Activated T-helper 17 cell treated with anti-CD3 and anti-CD28 coated beads, Interleukin-2, amount 50 U/mL, for 72 hours (primary cell): ENCODE measurements at regions not wholly inside any gene's neighbourhood (a gene's known extent, or its start where the extent isn't known, plus 50 kb on each side); places are given as distances from the start of the nearest gene placed in this dataset.
A peak's percentile ranks its signal among the peaks of the same experiment; 100 is the strongest.

Source experiments
- ATAC-seq: fragments of 150-1000 bp; cut with Tn5 transposase; replicated peaks from 2 replicates; pipeline ENCODE4 v1.10.0; 2021; ENCODE audit warnings: mild to moderate bottlenecking, moderate library complexity
- H3K27ac Mint-ChIP-seq: one replicate; pipeline ENCODE4 v1.8.0; 2022; ENCODE audit warnings: mixed read lengths
- H3K27me3 Mint-ChIP-seq: one replicate; pipeline ENCODE4 v1.8.0; 2022; ENCODE audit warnings: mixed read lengths
- H3K36me3 Mint-ChIP-seq: one replicate; pipeline ENCODE4 v1.8.0; 2022; ENCODE audit warnings: low read depth, mild to moderate bottlenecking, mixed read lengths
- H3K4me1 Mint-ChIP-seq: one replicate; pipeline ENCODE4 v1.8.0; 2022; ENCODE audit warnings: mixed read lengths
- H3K4me3 Mint-ChIP-seq: one replicate; pipeline ENCODE4 v1.8.0; 2022; ENCODE audit warnings: mild to moderate bottlenecking, mixed read lengths
- H3K9me3 Mint-ChIP-seq: one replicate; pipeline ENCODE4 v1.8.0; 2022; ENCODE audit warnings: mixed read lengths

GRCh38 chr3:14289590-14290461 lies 111.2 kb downstream of the LSM3 start:
- no peaks in the 10 kb centered on the region for H3K36me3 Mint-ChIP-seq
- no peak overlapping the region for H3K27ac Mint-ChIP-seq
- H3K4me3 Mint-ChIP-seq, result no peak overlapping the region
- H3K4me1 Mint-ChIP-seq, result no peaks in the 10 kb centered on the region
- H3K9me3 Mint-ChIP-seq, result no peaks in the 10 kb centered on the region
- ATAC-seq, result no peak
- H3K27me3 Mint-ChIP-seq, result peaks cover 3% of the 10 kb centered on the region

GRCh38 chr3:14290631-14291385 lies 111.6 kb upstream of the SLC6A6 start:
- H3K4me1 Mint-ChIP-seq, result no peaks in the 10 kb centered on the region

GRCh38 chr3:14295037-14295436 lies 107.4 kb upstream of the SLC6A6 start:
- no peak overlapping the region for H3K4me3 Mint-ChIP-seq
- ATAC-seq, result no peak
- no peaks in the 10 kb centered on the region for H3K9me3 Mint-ChIP-seq
- H3K36me3 Mint-ChIP-seq, result no peaks in the 10 kb centered on the region
- no peak overlapping the region for H3K27ac Mint-ChIP-seq
- H3K27me3 Mint-ChIP-seq, result peaks cover 8% of the 10 kb centered on the region
- no peaks in the 10 kb centered on the region for H3K4me1 Mint-ChIP-seq

More at GRCh38 chr3:14290631-14291385, 111.6 kb upstream of the SLC6A6 start:
- Mint-ChIP-seq H3K27ac (no peak overlapping the region), H3K4me3 (no peak overlapping the region), H3K9me3 (no peaks in the 10 kb centered on the region), H3K27me3 (peaks cover 3% of the 10 kb centered on the region), H3K36me3 (no peaks in the 10 kb centered on the region)
- ATAC-seq, result no peak

DNA sequence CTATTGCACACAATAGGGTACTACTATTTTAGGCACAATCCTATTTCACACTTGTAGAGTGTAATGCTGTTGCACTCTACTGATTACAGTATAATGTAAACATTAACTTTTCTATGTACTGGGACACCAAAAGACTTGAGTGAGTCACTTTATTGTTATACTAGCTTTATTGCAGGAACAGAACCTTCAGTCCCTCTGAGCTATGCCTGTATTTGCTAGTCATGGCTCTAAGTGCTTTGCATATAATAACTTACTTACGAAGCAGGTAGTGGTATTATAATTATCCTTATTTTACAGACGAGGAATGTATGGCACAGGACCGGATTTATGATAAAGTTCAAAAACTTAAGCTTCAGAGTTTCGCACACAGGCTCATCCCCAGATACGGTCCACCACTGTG lies 106.6 kb upstream of the SLC6A6 start:
- H3K9me3 Mint-ChIP-seq, result no peaks in the 10 kb centered on the region
- no peaks in the 10 kb centered on the region for H3K4me1 Mint-ChIP-seq
- ATAC-seq, result no peak
- no peak overlapping the region for H3K4me3 Mint-ChIP-seq
- H3K36me3 Mint-ChIP-seq, result no peaks in the 10 kb centered on the region
- peaks cover 8% of the 10 kb centered on the region for H3K27me3 Mint-ChIP-seq
- no peak overlapping the region for H3K27ac Mint-ChIP-seq

GRCh38 chr3:14297305-14297704 lies 105.1 kb upstream of the SLC6A6 start:
- Mint-ChIP-seq H3K36me3 (no peaks in the 10 kb centered on the region), H3K27ac (no peak overlapping the region), H3K27me3 (peaks cover 8% of the 10 kb centered on the region), H3K9me3 (no peaks in the 10 kb centered on the region), H3K4me3 (no peak overlapping the region), H3K4me1 (peaks cover under 1% of the 10 kb centered on the region)
- no peak for ATAC-seq

DNA sequence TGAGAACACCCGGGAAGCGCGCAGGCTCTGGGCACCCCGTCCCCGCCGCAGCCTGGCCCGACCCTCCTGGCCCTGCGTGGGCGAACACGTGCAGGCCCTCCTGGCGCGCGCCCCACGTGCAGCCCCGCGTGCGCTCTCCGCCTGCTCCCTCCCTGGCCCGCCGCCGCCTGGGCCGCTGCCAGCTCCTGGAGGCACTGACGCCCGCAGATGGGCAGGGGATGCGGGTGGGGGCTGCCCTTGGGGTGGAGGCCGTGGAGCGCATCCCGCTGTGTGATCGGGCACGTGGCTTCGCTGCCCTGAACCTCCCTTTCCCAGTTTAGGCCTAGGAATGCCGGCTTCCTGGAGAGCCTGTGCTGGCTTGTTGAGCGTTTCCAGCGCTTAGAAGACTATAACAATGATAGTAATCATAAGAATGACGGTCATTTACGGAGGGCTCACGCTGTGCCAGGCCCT lies 104.6 kb upstream of the SLC6A6 start:
- peaks cover 12% of the 10 kb centered on the region for H3K27me3 Mint-ChIP-seq
- no peaks in the 10 kb centered on the region for H3K9me3 Mint-ChIP-seq
- H3K36me3 Mint-ChIP-seq, result no peaks in the 10 kb centered on the region
- peaks cover 5% of the 10 kb centered on the region for H3K4me1 Mint-ChIP-seq
- ATAC-seq, result no peak
- H3K4me3 Mint-ChIP-seq, result no peak overlapping the region
- no peak overlapping the region for H3K27ac Mint-ChIP-seq

GRCh38 chr3:14298442-14298841 lies 104.0 kb upstream of the SLC6A6 start:
- Mint-ChIP-seq H3K4me1 (peaks cover 12% of the 10 kb centered on the region), H3K36me3 (no peaks in the 10 kb centered on the region), H3K9me3 (no peaks in the 10 kb centered on the region), H3K27me3 (peaks cover 12% of the 10 kb centered on the region), H3K4me3 (no peak overlapping the region), H3K27ac (no peak overlapping the region)
- ATAC-seq, result no peak

- H3K9me3 Mint-ChIP-seq, result no peaks in the 10 kb centered on the region
- H3K4me1 Mint-ChIP-seq, result peaks cover 15% of the 10 kb centered on the region
- no peak overlapping the region for H3K4me3 Mint-ChIP-seq
- no peak for ATAC-seq
- peaks cover 12% of the 10 kb centered on the region for H3K27me3 Mint-ChIP-seq
- no peaks in the 10 kb centered on the region for H3K36me3 Mint-ChIP-seq
- H3K27ac Mint-ChIP-seq, result no peak overlapping the region
Measured at GRCh38 chr3:14298991-14299555, 103.3 kb upstream of the SLC6A6 start.

- H3K27ac Mint-ChIP-seq, result no peak overlapping the region
- no peak overlapping the region for H3K4me3 Mint-ChIP-seq
- peaks cover 15% of the 10 kb centered on the region for H3K4me1 Mint-ChIP-seq
- H3K9me3 Mint-ChIP-seq, result no peaks in the 10 kb centered on the region
- no peaks in the 10 kb centered on the region for H3K36me3 Mint-ChIP-seq
- ATAC-seq, result no peak
- peaks cover 12% of the 10 kb centered on the region for H3K27me3 Mint-ChIP-seq
Measured at GRCh38 chr3:14299767-14300166, 102.6 kb upstream of the SLC6A6 start.

GRCh38 chr3:14300721-14301399 lies 101.5 kb upstream of the SLC6A6 start:
- peaks cover 12% of the 10 kb centered on the region for H3K27me3 Mint-ChIP-seq
- H3K4me3 Mint-ChIP-seq, result no peak overlapping the region
- no peak for ATAC-seq
- H3K4me1 Mint-ChIP-seq, result peaks cover 15% of the 10 kb centered on the region
- H3K9me3 Mint-ChIP-seq, result no peaks in the 10 kb centered on the region
- H3K27ac Mint-ChIP-seq, result no peak overlapping the region
- no peaks in the 10 kb centered on the region for H3K36me3 Mint-ChIP-seq

GRCh38 chr3:14301558-14301957 lies 100.8 kb upstream of the SLC6A6 start:
- peaks cover 7% of the 10 kb centered on the region for H3K27me3 Mint-ChIP-seq
- H3K9me3 Mint-ChIP-seq, result no peaks in the 10 kb centered on the region
- H3K27ac Mint-ChIP-seq, result no peak overlapping the region
- ATAC-seq, result no peak
- peaks cover 15% of the 10 kb centered on the region for H3K4me1 Mint-ChIP-seq
- H3K36me3 Mint-ChIP-seq, result no peaks in the 10 kb centered on the region
- no peak overlapping the region for H3K4me3 Mint-ChIP-seq

DNA sequence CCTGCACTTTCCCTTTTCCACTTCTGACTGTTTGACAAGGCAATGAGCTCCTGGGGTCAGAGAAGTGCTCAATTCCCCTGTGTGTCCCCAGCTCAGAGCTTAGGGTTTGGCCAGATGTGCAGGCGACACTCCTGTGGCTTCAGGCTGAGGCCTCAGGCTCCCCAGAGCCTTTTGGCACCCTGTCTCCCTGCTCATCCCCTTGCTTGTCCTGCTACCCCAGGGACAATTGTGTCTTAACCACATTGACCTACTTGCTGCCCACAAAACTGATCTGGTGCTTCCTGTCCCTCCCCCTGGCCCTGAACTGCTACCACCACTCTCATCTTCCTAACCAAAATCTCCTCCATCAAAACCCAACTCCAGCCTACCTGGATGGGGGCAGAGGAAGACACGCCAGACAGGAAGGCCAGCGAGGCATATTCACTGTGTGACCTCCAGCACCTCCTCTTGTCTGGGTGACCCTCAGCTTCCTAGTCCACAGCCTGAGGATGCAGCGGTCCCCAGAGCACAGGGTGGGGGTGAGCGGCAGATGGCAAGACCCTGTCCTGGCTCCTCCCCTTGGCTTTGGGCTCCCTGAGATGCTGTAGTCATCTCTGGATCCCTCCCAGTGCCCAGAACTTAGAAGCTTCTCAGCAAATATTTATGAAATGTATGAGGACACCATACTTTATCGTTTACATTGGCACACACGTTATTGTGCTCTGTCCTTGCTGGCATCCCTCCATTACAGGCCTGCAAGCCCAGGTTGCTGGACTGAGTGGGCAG lies 98.9 kb upstream of the SLC6A6 start:
- H3K36me3 Mint-ChIP-seq, result no peaks in the 10 kb centered on the region
- peaks cover 7% of the 10 kb centered on the region for H3K27me3 Mint-ChIP-seq
- peaks cover 15% of the 10 kb centered on the region for H3K4me1 Mint-ChIP-seq
- peak overlapping the region; percentile 0 for H3K4me3 Mint-ChIP-seq
- peak; percentile 69 for ATAC-seq
- H3K27ac Mint-ChIP-seq, result peak overlapping the region; percentile 37
- no peaks in the 10 kb centered on the region for H3K9me3 Mint-ChIP-seq

DNA sequence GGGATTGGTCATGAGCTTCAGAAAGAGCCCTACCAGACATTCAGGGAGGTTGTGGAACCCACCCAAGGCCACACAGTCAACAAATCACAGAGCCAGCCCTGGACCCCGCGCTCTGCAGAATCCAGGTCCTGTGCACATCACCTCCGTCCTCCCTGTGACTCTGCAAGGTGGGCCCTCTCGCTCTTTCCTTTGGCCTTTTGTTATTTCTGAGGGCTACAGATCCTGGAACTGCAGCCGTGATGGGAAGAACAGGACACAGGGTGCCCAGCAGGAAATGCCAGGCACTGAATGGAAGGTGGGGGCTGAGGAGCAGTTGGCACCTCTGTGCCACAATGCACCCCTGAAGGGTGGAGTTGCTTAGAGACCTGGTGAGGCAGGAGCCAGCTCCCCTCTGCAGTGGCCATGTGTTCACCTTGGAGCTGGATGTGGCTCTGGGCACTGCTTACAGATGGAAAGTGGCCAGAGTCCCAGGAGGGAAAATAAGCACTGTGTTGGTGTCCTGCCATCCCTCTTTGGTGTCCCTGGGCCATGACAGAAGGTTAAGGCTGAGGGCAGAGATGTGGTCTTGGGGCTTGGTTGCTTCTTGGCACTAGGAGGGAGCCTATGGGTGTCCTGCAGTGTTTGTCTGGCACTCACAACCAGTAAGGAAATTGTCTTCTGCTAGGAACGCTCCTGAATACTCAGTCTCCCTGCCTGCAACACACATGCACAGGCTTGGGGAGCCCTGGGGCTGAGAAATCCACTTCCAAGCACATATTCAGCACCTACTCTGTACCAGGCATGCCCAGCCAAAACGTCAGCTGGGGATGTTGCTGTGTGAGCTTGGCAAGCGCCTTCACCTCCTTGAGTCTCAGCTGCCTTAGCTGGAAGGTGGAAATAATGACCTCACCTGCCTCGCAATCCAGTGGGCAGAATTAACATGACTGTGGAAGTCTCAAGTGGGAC lies 98.0 kb upstream of the SLC6A6 start:
- Mint-ChIP-seq H3K4me1 (peaks cover 15% of the 10 kb centered on the region), H3K36me3 (no peaks in the 10 kb centered on the region), H3K27ac (no peak overlapping the region), H3K4me3 (no peak overlapping the region), H3K27me3 (peaks cover 10% of the 10 kb centered on the region), H3K9me3 (no peaks in the 10 kb centered on the region)
- no peak for ATAC-seq
